C4-2B (cell line): ENCODE measurements at regions not wholly inside any gene's neighbourhood (a gene's known extent, or its start where the extent isn't known, plus 50 kb on each side); places are given as distances from the start of the nearest gene placed in this dataset.

Source experiments
- ZFX ChIP-seq: fragments of 450-650 bp; IDR thresholded peaks from 2 replicates; pipeline ENCODE4 v1.6.1; 2017
- TF ChIP-seq, protein P1 (sequence below): fragments of 450-650 bp; conservative IDR thresholded peaks from 2 replicates; pipeline ENCODE4 v1.5.1; 2017; ENCODE audit warnings: mild to moderate bottlenecking

DNA sequence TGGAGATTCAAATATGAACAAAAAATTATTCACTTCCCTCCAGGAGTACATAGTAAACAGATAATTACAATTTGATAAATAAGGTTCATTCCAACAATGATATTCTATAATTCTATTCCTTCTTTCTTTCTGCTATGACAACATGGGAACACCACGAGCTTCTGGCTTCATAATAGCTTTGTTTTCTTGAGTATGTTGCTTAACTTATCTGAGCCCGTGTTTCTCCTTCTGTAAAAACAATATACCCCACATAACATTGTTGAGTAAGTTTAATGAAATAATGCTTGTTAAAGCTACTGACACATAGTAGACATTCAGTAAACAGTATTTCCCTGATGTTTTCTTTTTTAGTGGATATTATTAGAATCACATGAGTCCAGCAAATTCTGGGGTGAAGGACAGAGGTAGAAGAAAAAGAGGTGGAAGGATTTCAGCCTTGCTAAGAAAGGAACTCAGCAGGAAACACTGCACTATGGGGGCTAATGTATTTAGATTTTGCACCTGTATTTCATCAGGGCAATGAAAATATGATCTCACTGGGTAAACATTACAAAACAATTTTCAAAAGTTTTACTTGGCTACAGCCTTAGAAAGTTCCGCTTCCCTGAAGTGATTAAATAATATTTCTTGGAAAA lies 430.8 kb upstream of the C1orf87 start:
- TF ChIP-seq, protein P1, sequence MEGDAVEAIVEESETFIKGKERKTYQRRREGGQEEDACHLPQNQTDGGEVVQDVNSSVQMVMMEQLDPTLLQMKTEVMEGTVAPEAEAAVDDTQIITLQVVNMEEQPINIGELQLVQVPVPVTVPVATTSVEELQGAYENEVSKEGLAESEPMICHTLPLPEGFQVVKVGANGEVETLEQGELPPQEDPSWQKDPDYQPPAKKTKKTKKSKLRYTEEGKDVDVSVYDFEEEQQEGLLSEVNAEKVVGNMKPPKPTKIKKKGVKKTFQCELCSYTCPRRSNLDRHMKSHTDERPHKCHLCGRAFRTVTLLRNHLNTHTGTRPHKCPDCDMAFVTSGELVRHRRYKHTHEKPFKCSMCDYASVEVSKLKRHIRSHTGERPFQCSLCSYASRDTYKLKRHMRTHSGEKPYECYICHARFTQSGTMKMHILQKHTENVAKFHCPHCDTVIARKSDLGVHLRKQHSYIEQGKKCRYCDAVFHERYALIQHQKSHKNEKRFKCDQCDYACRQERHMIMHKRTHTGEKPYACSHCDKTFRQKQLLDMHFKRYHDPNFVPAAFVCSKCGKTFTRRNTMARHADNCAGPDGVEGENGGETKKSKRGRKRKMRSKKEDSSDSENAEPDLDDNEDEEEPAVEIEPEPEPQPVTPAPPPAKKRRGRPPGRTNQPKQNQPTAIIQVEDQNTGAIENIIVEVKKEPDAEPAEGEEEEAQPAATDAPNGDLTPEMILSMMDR, result no peak
- no peak for TF ChIP-seq ZFX
